A549 (cell line): ENCODE measurements at regions not wholly inside any gene's neighbourhood (a gene's known extent, or its start where the extent isn't known, plus 50 kb on each side); places are given as distances from the start of the nearest gene placed in this dataset.

ENCODE experiments used
- CHD2 ChIP-seq: fragments of 150-350 bp; IDR thresholded peaks from 2 replicates; pipeline ENCODE4 v1.6.1; 2014; ENCODE audit warnings: low read length; ENCODE audit not compliant: partially characterized antibody
- CTCF ChIP-seq: fragments of >200 bp; sonication (Bioruptor Twin); formaldehyde crosslinking; IDR thresholded peaks from 3 replicates; pipeline ENCODE4 v1.5.1; 2016
- E2F6 ChIP-seq: IDR thresholded peaks from 2 replicates; pipeline ENCODE4 v1.6.1; 2012; ENCODE audit warnings: low read depth, borderline replicate concordance
- EP300 ChIP-seq, 2 experiments: fragments of >200 bp; sonication (Bioruptor Twin); formaldehyde crosslinking; IDR thresholded peaks; 2 replicates in 1 of 2; 3 replicates in 1 of 2; pipeline ENCODE4 v1.6.1; 2016 to 2017
- ESRRA ChIP-seq: fragments of 150-350 bp; IDR thresholded peaks from 2 replicates; pipeline ENCODE4 v1.6.1; 2014; ENCODE audit warnings: mild to moderate bottlenecking, low read length, borderline replicate concordance
- MAFK ChIP-seq: fragments of 450-650 bp; IDR thresholded peaks from 2 replicates; pipeline ENCODE4 v1.6.1; 2014; ENCODE audit not compliant: partially characterized antibody
- MAX ChIP-seq: IDR thresholded peaks from 2 replicates; pipeline ENCODE4 v1.6.1; 2012
- MAZ ChIP-seq: fragments of 150-350 bp; IDR thresholded peaks from 2 replicates; pipeline ENCODE4 v1.6.1; 2014; ENCODE audit warnings: antibody characterized with exemption, low read depth, low read length, borderline replicate concordance
- POLR2A ChIP-seq: IDR thresholded peaks from 2 replicates; pipeline ENCODE4 v1.6.1; 2012; ENCODE audit warnings: mild to moderate bottlenecking, low read length
- SMC3 ChIP-seq: fragments of >200 bp; sonication (Bioruptor Twin); formaldehyde crosslinking; IDR thresholded peaks from 3 replicates; pipeline ENCODE4 v1.6.1; 2018; ENCODE audit warnings: inconsistent platforms
- ZFP36 ChIP-seq: fragments of 450-650 bp; IDR thresholded peaks from 2 replicates; pipeline ENCODE4 v1.6.1; 2014; ENCODE audit warnings: borderline replicate concordance; ENCODE audit not compliant: partially characterized antibody

GRCh38 chr6:165984729-165985275 lies 182.8 kb downstream of the TBXT start:
- TF ChIP-seq CHD2 (no peak), CTCF (no peak), POLR2A (no peak), ZFP36 (no peak), MAFK (no peak), SMC3 (no peak), MAX (peak; percentile 64), ESRRA (no peak), E2F6 (no peak), EP300 (IDR thresholded peaks at IDR 0.05) (no peak), MAZ (no peak)
